HG03045 (cell line): ENCODE measurements at regions not wholly inside any gene's neighbourhood (a gene's known extent, or its start where the extent isn't known, plus 50 kb on each side); places are given as distances from the start of the nearest gene placed in this dataset.
"Not testable (repeated sequence)": the region's sequence is repeated elsewhere in the genome, so short reads cannot be mapped to it uniquely, and the experiment has no call there.

ENCODE experiments used
- ATAC-seq: cut with Tn5 transposase; IDR thresholded peaks from one replicate; pipeline ENCODE4 v1.9.1; 2021; ENCODE audit warnings: mild to moderate bottlenecking, moderate library complexity; ENCODE audit not compliant: unreplicated experiment

GRCh38 chr12:83793616-83794015 lies 1106.9 kb downstream of the TMTC2 start:
- ATAC-seq = no peak

DNA sequence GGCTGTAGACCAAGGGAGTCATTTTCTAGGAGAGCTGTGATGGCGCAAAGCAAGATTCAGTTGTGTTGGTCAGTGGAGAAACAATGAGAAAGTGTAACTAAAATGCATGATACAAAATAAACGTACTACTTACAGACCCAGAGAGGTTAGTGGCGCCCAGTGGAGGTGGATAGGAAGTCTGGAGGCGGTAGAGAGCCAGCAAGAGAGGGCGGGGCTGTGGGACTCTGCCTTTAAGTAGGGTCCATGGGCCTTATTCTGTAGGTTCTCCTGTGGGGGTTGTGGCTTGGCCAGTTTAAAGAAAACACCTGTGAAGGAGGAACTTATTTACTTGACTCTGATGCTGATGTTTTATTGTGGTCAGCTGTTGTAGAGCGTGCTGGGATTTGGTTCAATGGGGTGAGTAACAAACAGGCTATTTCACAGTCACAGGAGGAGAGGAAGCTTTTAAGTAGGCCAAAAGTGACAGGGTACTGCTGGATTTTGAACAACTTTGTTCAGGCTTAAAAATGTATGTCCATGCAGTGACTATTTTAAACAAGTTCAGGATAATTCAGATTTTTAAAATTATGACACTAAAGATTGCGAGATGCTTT lies 1097.7 kb downstream of the TMTC2 start:
- ATAC-seq = no peak

DNA sequence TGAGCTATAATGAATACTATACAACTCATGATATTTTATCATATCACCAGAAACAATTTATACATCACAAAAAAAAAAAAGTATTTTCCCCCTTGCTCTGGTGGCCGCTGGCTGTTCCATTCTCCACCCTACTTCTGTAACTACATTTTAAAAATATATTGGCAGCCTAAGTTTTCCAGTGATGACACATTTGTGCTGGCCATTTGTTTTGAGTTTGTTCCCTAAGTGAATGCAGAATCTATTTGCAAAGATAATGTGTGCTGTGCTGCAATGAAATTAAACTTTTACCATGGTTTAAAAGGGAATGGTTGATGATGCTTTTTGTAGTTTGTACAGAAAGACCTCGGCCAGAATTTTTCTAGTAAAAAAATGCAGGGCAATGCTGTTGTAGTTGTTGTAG lies 1092.8 kb downstream of the TMTC2 start:
- no peak for ATAC-seq

- ATAC-seq = no peak
Observed at GRCh38 chr12:83769151-83769550, 1082.4 kb downstream of the TMTC2 start.

- ATAC-seq = no peak
Observed at GRCh38 chr12:83767723-83768122, 1081.0 kb downstream of the TMTC2 start.

GRCh38 chr12:83763425-83763824 lies 1076.7 kb downstream of the TMTC2 start:
- no peak for ATAC-seq

GRCh38 chr12:83759906-83760305 lies 1073.2 kb downstream of the TMTC2 start:
- ATAC-seq = no peak

DNA sequence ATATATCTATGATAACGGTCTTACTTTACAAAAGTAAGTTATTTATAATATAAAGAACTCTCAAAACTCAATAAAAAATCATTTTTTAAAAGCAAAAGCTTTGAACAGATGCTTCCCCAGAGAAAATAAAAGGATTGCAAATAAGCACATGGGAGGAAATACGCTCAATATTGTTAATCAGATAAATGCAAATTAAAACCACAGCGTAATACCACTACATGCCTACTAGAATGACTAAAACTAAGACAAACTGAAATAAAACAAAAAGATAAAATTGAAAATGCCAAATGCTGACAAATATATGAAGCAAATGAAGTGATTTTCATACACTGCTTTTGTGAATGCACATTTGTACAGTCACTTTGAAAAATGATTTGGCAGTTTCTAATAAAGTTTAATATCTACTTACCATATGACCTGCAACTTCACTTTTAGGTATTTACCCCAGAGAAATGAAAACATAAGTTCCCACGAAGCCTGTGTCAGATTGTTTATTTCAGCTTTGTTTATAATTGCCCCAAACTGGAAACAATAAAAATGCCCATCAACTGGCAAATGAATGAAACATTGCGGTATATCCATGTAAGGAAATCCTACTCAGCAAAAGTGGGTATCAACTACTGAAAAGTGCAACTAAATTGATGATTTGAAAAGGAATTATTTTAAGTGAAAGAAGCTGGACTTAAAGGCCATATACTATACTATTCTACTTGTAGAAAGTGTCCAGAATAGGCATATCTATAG lies 1072.4 kb downstream of the TMTC2 start:
- ATAC-seq = no peak

- no peak for ATAC-seq
Observed at GRCh38 chr12:83753904-83754303, 1067.2 kb downstream of the TMTC2 start.

DNA sequence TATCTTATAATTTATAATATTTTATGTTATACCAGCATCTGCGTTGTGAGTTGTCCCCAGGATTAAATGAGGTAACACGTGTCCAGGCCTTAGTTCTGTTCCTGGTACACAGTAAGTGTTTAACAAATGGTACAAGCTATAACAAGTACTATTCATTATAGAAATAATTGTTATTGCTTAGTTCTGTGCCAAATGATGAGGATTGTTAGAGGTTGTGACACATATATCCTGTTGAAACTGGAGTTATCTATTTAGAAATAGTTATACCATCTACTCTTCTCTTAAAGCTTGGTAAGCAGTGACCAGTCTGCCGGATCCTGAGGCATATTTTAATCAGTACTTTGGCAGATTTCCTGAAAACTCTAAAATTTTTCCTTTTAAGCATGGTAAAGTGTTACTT lies 1066.5 kb downstream of the TMTC2 start:
- no peak for ATAC-seq

DNA sequence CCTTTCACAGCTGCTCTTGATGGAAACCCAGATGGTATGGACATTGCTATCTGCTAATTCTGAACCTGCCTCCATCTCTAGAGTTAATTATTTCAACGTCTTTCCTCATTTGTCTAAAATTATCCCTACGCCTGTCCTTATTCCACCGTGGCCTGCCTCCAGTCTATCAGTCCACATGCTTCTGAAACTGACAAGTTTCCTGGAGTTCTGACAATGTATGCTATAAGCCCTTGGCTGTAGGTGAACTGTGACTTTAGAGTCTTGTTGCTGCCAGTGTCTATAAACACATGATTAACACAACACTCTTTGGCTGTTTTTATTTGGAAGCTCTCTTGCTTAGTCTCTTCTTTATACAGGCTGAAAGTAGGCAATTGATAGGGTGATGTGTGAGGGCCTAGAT lies 1052.9 kb downstream of the TMTC2 start:
- ATAC-seq = no peak

DNA sequence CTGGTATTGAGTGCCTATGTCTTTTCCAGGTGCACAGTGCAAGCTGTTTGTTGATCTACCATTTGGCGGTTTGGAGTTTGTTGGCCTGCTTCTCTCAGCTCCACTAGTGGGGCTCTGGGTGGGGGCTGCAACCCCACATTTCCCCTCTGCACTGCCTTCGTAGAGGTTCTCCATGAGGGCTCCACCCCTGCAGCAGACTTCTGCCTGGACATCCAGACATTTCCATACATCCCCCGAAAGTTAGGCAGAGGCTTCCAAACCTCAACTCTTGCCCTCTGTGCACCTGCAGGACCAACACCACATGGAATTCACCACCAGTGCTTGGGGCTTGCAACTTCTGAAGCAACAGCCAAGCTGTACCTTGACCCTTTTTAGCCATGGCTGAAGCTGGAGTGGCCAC lies 1024.1 kb downstream of the TMTC2 start:
- ATAC-seq = no peak

DNA sequence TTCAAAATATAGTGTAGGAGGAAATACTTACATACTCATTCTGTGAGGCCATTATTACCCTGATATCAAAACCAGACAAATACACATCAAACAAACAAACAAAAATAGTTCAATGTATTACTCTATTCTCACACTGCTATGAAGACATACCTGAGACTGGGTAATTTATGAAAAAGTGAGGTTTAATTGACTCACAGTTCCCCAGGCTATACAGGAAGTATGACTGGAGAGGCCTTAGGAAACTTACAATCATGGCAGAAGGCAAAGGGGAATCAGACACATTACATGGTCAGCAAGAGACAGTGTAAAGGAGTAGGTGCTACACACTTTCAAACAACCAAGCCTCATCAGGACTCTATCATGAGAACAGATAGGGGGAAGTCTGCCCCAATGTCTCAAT lies 1023.2 kb downstream of the TMTC2 start:
- no peak for ATAC-seq

GRCh38 chr12:83700838-83701237 lies 1014.1 kb downstream of the TMTC2 start:
- no peak for ATAC-seq

GRCh38 chr12:83696311-83696710 lies 1009.6 kb downstream of the TMTC2 start:
- ATAC-seq = not testable (repeated sequence)

DNA sequence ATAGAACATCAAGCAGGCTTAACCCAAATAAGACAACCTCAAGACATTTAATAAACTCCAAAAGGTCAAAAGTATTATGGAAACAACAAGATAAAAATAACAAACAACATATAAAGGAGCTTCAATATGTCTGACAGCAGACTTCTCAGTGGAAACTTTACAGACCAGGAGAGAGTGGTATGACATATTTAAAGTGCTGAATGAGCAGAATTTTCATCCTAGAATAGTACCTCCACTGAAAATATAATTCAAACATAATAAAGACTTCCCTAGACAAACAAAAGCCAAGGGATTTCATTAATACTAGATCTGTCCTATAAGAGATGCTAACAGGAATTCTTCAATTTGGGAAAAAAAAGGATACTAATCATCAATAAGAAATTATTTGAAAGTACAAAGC lies 1005.0 kb downstream of the TMTC2 start:
- ATAC-seq = no peak

DNA sequence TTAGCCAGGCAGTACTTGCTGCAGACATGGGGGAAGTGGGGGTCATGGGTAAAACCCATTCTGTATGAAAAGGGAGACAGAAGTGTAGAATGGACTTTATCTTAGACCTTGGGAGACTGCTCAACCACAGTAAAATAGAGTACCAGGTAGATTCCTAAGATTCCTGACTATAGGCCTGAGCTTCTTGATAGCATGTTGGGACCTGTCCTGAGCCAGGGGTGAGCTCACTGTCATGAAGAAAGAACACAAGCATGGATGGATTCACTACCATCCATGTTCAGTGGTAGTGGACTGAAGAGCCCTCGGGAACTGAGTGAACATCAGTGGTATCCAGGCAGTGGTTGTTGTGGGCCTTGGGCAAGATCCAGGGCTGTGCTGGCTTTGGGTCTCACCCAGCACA lies 1003.8 kb downstream of the TMTC2 start:
- no peak for ATAC-seq

GRCh38 chr12:83689333-83689732 lies 1002.6 kb downstream of the TMTC2 start:
- no peak for ATAC-seq

- ATAC-seq = no peak
Observed at GRCh38 chr12:83676781-83677295, 990.1 kb downstream of the TMTC2 start.

- no peak for ATAC-seq
Observed at GRCh38 chr12:83666690-83667089, 980.0 kb downstream of the TMTC2 start.

GRCh38 chr12:83665634-83666218 lies 979.0 kb downstream of the TMTC2 start:
- ATAC-seq = no peak

DNA sequence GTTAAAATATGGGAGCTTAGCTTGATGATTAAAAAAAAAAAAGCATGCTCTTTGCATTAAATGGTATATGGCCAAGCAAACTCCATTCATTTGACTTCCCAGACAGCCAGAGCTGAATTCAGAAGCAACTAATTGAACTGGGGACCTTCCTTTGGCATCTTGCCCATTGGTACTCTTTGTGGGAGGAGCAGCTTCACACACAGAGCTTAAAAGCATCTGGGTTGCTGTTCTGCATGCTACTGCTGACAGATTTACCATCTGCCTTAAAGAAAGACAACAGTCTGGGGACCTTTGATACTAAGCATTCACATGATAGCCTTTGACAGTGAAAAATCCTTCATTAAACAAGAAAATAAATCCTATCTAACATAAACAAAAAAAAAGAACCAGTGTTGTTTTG lies 977.9 kb downstream of the TMTC2 start:
- no peak for ATAC-seq
